Thoracic aorta (tissue), 2 donors: ENCODE measurements at regions not wholly inside any gene's neighbourhood (a gene's known extent, or its start where the extent isn't known, plus 50 kb on each side); places are given as distances from the start of the nearest gene placed in this dataset.

Experiments used
- ATAC-seq: fragments of 150-250 bp; one replicate; pipeline ENCODE4 v1.8.0; 2017; ENCODE audit warnings: low read depth; ENCODE audit not compliant: insufficient number of reproducible peaks, low FRiP score
- DNase-seq: peaks from one replicate; pipeline ENCODE4 v3.0.0-alpha.2; 2020; ENCODE audit warnings: low spot score
- H3K27ac ChIP-seq, 2 donors: fragments of 200-600 bp; sonication (generic); 1 replicate in 1 of 2; 2 replicates in 1 of 2; pipeline ENCODE4 v1.5.1; 2016; ENCODE audit warnings: mild to moderate bottlenecking in 2 of 2, moderate library complexity in 2 of 2
- H3K27me3 ChIP-seq: fragments of 200-600 bp; sonication (generic); replicated peaks from 2 replicates; pipeline ENCODE4 v1.6.0; 2016; ENCODE audit warnings: mild to moderate bottlenecking; ENCODE audit not compliant: insufficient read depth
- H3K36me3 ChIP-seq: fragments of 200-600 bp; sonication (generic); one replicate; pipeline ENCODE4 v1.5.1; 2016
- H3K4me1 ChIP-seq, 2 donors: fragments of 200-600 bp; sonication (generic); 1 replicate in 1 of 2; 2 replicates in 1 of 2; pipeline versions ENCODE4 v1.5.1 to v1.6.0; 2016; ENCODE audit warnings: low read depth in 2 of 2, mild to moderate bottlenecking in 1 of 2; ENCODE audit not compliant: control insufficient read depth in 1 of 2
- H3K4me3 ChIP-seq: fragments of 200-600 bp; sonication (generic); 2 replicates; pipeline ENCODE4 v1.5.1; 2016; ENCODE audit warnings: mild to moderate bottlenecking
- H3K9me3 ChIP-seq: fragments of 200-600 bp; sonication (generic); 2 replicates; pipeline ENCODE4 v1.5.1; 2016
- CTCF ChIP-seq: fragments of 200-600 bp; sonication (generic); IDR thresholded peaks from one replicate; pipeline ENCODE4 v1.5.1; 2019; ENCODE audit warnings: antibody characterized with exemption

DNA sequence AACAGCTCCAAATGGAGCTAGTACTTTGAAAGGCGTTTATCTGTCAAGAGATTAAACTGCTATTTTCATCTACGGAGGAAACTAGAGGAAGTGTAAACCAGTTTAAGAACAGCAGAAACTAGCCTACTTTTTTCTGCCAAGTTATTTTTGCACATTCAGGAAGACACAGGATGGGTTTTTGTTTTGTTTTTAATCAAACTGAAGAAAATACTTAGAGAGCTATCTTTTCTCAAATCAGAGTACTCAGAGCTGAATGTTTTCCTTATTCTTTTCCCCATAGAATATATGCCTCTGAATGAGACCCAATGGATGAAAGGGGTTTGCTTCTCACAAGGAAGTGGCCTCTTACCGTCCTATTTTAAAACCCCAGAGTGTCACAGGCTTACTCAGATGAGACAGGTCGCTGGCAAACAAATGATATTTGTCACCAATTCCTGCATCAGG lies 538.5 kb downstream of the CD83 start:
- Histone ChIP-seq H3K27me3 (no peaks in the 10 kb centered on the region), H3K4me1 (peaks cover 0 to 6% of the 10 kb centered on the region in 2 donors), H3K36me3 (no peaks in the 10 kb centered on the region), H3K27ac (no peak overlapping the region), H3K4me3 (no peak overlapping the region), H3K9me3 (no peaks in the 10 kb centered on the region)
- TF ChIP-seq CTCF, result no peak
- no peak for ATAC-seq
- DNase-seq, result no peak

GRCh38 chr6:14656649-14657048 lies 539.1 kb downstream of the CD83 start:
- Histone ChIP-seq H3K27me3 (no peaks in the 10 kb centered on the region), H3K9me3 (no peaks in the 10 kb centered on the region), H3K4me1 (peaks cover 0 to 6% of the 10 kb centered on the region in 2 donors), H3K27ac (no peak overlapping the region), H3K36me3 (no peaks in the 10 kb centered on the region), H3K4me3 (no peak overlapping the region)
- no peak for DNase-seq
- no peak for TF ChIP-seq CTCF
- no peak for ATAC-seq

GRCh38 chr6:14658030-14658429 lies 540.5 kb downstream of the CD83 start:
- Histone ChIP-seq H3K27me3 (no peaks in the 10 kb centered on the region), H3K4me1 (peaks cover 0 to 6% of the 10 kb centered on the region in 2 donors), H3K36me3 (no peaks in the 10 kb centered on the region), H3K4me3 (no peak overlapping the region), H3K9me3 (no peaks in the 10 kb centered on the region), H3K27ac (no peak overlapping the region)
- DNase-seq (no peak), ATAC-seq (no peak)
- TF ChIP-seq CTCF, result no peak

DNA sequence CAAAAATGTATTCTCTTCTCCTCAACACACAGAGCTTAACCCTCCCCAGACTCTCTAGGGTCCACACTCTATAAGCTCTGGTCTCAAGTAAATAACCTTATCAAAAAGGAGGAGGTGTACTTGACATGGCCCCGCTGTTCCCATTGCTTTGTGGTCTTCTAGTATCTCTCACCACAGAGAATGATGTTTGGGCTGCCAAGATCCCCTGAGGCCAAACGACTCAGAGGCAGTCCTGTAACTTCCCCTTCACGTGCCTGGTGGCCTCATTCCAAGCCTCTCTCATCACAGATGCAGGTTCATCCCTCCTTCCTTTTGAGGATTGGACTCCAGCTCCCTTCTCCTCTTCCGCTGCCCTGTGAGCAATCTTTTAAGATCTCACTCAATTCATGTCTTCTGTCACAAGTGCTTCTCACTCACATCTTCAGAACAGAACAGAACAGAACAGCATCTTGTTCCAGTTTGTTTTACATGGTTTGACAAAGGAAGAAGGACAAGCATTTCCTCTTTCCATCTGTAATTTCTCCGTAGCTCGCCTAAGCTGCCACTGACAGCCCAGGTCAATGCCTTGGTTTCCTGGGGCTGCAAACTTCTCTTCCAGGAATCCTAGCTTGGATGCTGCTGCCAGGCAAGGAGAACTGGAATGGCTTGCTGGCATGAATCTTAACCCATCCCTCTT lies 541.5 kb downstream of the CD83 start:
- H3K4me3 ChIP-seq, result no peak overlapping the region
- DNase-seq (no peak), ATAC-seq (no peak)
- no peak for TF ChIP-seq CTCF
- H3K36me3 ChIP-seq, result no peaks in the 10 kb centered on the region
- no peaks in the 10 kb centered on the region for H3K9me3 ChIP-seq
- H3K27ac ChIP-seq, result no peak overlapping the region
- no peaks in the 10 kb centered on the region for H3K27me3 ChIP-seq
- H3K4me1 ChIP-seq, result peaks cover 0 to 6% of the 10 kb centered on the region in 2 donors

- ATAC-seq (no peak), DNase-seq (no peak)
- Histone ChIP-seq H3K27ac (no peak overlapping the region), H3K9me3 (no peaks in the 10 kb centered on the region), H3K4me1 (peaks cover 0 to 6% of the 10 kb centered on the region in 2 donors), H3K27me3 (no peaks in the 10 kb centered on the region), H3K36me3 (no peaks in the 10 kb centered on the region), H3K4me3 (no peak overlapping the region)
- no peak for TF ChIP-seq CTCF
Observed at GRCh38 chr6:14659841-14660240, 542.3 kb downstream of the CD83 start.
